ENCODE measurements at regions not wholly inside any gene's neighbourhood (a gene's known extent, or its start where the extent isn't known, plus 50 kb on each side); places are given as distances from the start of the nearest gene placed in this dataset.

DNA sequence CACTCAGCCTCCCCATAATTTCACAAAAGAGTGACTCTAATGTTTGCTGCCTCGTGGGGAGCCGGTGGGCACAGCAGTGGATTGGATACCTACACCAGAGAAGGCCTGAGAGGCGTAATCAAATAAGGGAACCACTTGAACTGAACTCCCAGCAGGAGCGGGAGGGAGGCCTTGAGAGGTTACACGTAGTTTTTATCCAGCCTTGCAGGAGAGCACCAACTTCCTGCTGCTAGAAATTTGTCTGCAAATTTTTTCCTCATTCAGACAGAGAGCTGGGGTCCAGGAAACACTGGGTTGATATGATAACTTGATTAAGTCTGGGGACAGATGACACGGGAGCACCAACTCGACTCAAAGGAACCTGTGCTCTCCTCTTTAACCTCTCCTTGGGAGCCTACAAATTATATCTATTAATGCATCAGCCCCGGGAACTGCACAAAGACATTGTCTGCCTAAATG, 69.8 kb downstream of the HES1 start:
- ChIA-PET POLR2A (no interaction called here), CTCF (no interaction called here)
- Mint-ChIP-seq H3K27ac (no peak overlapping the region), H3K9me3 (no peaks in the 10 kb centered on the region), H3K4me3 (no peak overlapping the region), H3K27me3 (peaks cover 41% of the 10 kb centered on the region), H3K4me1 (ENCODE audit: low read depth) (peaks cover 8% of the 10 kb centered on the region), H3K36me3 (ENCODE audit: low read depth) (no peaks in the 10 kb centered on the region)
- ATAC-seq (no peak), DNase-seq (peak; percentile 10)
- intact Hi-C loops (cut with micrococcal nuclease): no loop called here
- TF ChIP-seq, protein P1, sequence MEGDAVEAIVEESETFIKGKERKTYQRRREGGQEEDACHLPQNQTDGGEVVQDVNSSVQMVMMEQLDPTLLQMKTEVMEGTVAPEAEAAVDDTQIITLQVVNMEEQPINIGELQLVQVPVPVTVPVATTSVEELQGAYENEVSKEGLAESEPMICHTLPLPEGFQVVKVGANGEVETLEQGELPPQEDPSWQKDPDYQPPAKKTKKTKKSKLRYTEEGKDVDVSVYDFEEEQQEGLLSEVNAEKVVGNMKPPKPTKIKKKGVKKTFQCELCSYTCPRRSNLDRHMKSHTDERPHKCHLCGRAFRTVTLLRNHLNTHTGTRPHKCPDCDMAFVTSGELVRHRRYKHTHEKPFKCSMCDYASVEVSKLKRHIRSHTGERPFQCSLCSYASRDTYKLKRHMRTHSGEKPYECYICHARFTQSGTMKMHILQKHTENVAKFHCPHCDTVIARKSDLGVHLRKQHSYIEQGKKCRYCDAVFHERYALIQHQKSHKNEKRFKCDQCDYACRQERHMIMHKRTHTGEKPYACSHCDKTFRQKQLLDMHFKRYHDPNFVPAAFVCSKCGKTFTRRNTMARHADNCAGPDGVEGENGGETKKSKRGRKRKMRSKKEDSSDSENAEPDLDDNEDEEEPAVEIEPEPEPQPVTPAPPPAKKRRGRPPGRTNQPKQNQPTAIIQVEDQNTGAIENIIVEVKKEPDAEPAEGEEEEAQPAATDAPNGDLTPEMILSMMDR (IDR thresholded peaks at IDR 0.05): no peak

DNA sequence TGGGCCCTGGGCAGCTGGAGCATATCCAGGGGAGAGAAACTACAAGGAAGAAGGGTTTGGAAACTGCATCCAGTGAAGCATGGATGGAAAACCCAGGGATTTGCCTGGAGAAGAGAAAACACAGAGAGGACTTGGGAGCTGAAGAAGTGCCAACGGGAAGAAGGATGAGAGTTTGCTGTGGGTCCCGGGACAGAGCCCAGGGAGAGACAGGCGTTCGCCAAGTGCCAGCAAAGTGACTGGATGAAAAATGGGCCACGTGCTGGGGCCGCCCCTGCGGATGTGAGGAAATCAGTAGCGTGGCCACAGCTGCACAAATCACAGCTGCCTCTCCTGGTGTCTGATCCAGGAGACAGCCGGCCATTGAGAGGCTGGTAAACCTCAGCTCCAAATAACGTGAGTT, 70.4 kb downstream of the HES1 start:
- ChIA-PET POLR2A (no interaction called here), CTCF (interaction anchor here (1.2 kb wide), 1 partner anchor 426 kb away, joined by 3 read pairs; no protein-coding TSS in a partner anchor)
- no peak for ATAC-seq
- no peaks in the 10 kb centered on the region for H3K36me3 Mint-ChIP-seq (ENCODE audit: low read depth)
- TF ChIP-seq, protein P1 (IDR thresholded peaks at IDR 0.05): no peak
- intact Hi-C loops (cut with micrococcal nuclease): no loop called here
- no peak overlapping the region for H3K4me3 Mint-ChIP-seq
- no peak for DNase-seq
- peaks cover 38% of the 10 kb centered on the region for H3K27me3 Mint-ChIP-seq
- H3K9me3 Mint-ChIP-seq: no peaks in the 10 kb centered on the region
- H3K4me1 Mint-ChIP-seq (ENCODE audit: low read depth): peaks cover 8% of the 10 kb centered on the region
- H3K27ac Mint-ChIP-seq: no peak overlapping the region

DNA sequence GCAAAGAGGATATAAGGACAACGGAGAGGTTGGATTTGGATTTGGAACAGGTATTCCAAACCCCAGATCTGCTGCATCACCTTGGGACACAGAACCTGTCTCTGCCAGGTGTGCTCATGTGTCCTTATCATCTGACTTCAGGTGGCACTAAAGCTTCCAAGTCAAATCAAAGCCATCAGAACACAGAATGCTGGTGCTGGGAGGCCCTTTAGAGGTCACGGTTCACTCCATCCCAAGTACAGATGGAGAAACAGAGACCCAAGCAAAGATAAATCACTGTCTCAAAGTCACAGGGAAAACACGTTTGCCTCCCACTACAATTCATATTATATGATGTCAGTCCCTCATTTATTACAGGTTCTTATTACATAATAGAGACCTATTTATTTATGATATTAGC, 72.8 kb downstream of the HES1 start:
- ChIA-PET CTCF (no interaction called here), POLR2A (interaction anchor here (0.7 kb wide), 1 partner anchor 15 kb away, joined by 3 read pairs; no protein-coding TSS in a partner anchor)
- Mint-ChIP-seq H3K27me3 (peaks cover 24% of the 10 kb centered on the region), H3K4me3 (no peak overlapping the region), H3K4me1 (ENCODE audit: low read depth) (peaks cover 4% of the 10 kb centered on the region), H3K27ac (no peak overlapping the region), H3K36me3 (ENCODE audit: low read depth) (no peaks in the 10 kb centered on the region), H3K9me3 (no peaks in the 10 kb centered on the region)
- no peak for ATAC-seq
- TF ChIP-seq, protein P1 (IDR thresholded peaks at IDR 0.05): no peak
- intact Hi-C loops (cut with micrococcal nuclease): no loop called here
- no peak for DNase-seq

DNA sequence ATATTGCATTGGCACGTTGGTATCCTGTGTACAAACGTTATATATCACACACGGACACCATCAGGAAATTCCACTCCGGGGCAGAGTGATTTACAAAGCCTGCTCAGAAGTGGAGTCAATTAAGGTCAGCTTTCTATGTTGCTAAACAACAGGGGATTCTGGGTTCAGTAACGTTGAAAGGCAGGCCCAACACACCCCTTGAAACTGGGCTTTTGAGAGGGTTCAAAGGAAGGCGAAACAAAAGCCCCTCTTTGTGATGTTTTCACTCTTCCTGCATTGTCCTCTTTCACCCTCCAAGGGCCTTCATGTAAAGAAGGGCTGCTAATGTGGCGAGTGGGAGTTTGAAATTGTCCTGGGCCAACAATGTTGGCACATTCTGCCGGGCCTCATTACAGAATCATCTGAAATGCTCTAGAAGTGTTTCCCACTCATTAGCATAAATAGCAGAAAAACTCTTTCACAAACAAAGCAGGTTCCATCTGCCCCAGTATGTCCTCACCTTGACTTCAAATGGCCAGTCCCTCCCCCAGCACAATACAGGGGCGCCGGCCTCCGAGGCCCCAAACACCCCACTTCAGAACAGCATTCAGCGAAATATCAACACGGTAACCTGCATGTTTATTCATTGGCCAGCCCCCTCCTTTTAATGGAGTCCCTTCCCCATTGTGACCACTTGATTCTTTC, 76.4 kb downstream of the HES1 start:
- ATAC-seq (no peak), DNase-seq (no peak)
- CTCF ChIA-PET: no interaction called here
- TF ChIP-seq, protein P1 (IDR thresholded peaks at IDR 0.05): no peak
- no peak overlapping the region for H3K4me3 Mint-ChIP-seq
- H3K36me3 Mint-ChIP-seq (ENCODE audit: low read depth): no peaks in the 10 kb centered on the region
- no peaks in the 10 kb centered on the region for H3K9me3 Mint-ChIP-seq
- no peaks in the 10 kb centered on the region for H3K4me1 Mint-ChIP-seq (ENCODE audit: low read depth)
- POLR2A ChIA-PET: no interaction called here
- intact Hi-C loops (cut with micrococcal nuclease): no loop called here
- no peak overlapping the region for H3K27ac Mint-ChIP-seq
- H3K27me3 Mint-ChIP-seq: peaks cover 2% of the 10 kb centered on the region

DNA sequence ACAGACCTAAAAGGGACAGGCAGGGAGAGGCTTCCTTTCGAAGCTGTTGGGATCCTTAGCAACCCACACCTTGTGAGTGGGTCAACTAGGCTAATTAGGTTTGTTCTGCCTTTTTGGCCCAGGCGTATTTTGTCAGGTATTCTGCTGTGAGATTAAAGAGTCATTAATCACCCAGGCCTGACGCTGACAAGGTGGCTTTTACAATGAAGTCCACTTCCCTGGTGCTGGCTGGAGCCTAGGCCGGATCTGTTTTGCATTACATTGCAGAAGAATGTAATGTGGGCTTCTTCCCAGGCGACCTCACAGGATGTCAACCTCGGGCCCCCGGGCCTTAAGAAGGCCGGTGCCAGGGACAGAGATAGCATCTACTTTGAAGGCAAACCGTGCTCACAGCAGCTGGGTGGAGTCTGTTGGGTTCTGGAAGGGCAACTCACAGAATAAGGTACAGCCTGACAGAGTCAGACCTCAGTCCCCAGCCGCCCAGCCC, 76.9 kb downstream of the HES1 start:
- ATAC-seq: no peak
- no peak for DNase-seq
- Mint-ChIP-seq H3K4me1 (ENCODE audit: low read depth) (no peaks in the 10 kb centered on the region), H3K4me3 (no peak overlapping the region), H3K27me3 (peaks cover 2% of the 10 kb centered on the region), H3K36me3 (ENCODE audit: low read depth) (no peaks in the 10 kb centered on the region), H3K9me3 (no peaks in the 10 kb centered on the region), H3K27ac (no peak overlapping the region)
- POLR2A ChIA-PET: no interaction called here
- CTCF ChIA-PET: no interaction called here
- intact Hi-C loops (cut with micrococcal nuclease): no loop called here
- TF ChIP-seq, protein P1 (IDR thresholded peaks at IDR 0.05): no peak
